ENCODE measurements at regions not wholly inside any gene's neighbourhood (a gene's known extent, or its start where the extent isn't known, plus 50 kb on each side); places are given as distances from the start of the nearest gene placed in this dataset.
"Not testable (repeated sequence)": the region's sequence is repeated elsewhere in the genome, so short reads cannot be mapped to it uniquely, and the experiment has no call there.

DNA sequence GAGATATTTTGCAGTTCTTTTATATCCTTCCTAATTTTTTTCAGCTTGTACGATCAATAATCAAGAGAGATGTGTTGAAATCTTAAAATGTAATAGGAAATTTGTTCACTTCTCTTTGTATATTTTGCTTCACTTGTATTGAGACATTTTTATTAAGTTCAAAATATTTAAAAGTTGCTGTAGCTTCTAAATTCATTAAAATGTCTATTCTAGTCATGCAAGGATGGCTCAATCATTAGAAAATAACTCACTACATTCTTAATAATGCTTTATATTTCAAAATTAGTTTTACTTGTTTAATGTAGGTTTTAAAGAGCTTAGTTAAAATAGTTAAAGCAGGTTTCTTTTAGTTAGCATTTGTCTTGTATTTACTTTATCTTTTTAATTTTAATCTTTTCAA, 308.4 kb downstream of the CYRIA start:
- no peak for DNase-seq

DNA sequence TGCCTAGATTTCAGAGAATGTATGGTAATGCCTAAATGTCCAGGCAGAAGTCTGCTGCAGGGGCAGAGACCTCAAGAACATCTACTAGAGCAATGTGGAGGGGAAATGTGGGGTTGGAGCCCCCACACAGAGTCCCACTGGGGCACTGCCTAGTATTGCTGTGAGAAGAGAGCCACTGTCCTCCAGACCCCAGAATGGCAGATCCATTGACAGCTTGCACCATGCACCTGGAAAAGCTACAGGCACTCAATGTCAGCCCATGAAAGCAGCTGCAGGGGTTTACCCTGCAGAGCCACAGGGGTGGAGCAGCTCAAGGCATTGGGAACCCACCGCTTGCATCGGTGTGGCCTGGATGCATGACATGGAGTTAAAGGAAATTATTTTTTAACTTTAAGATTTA, 314.1 kb downstream of the CYRIA start:
- no peak for DNase-seq

- DNase-seq: no peak
These were observed 314.5 kb downstream of the CYRIA start for GRCh38 chr2:16351137-16351536.

GRCh38 chr2:16350211-16350610, 315.4 kb downstream of the CYRIA start:
- DNase-seq: no peak

DNA sequence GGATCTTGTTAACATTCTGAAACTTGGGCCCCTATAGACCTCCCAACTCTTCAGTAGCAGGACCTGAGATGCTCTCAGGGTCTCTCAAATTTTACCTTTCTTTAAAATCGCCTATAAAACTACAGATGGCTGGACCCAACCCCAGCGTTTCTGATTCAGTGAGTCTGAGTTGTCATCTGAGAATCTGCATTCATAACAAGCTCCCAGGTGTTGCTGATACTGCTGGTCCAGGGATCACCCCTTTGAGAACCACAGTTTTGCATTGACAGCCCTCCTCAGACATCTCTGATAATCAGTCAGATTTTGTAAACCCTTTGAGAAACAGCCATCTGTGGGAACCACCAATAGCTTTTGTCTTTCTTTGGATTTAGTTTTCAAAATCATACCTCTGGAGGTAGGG, 315.8 kb downstream of the CYRIA start:
- DNase-seq: no peak

GRCh38 chr2:16348821-16349515, 316.7 kb downstream of the CYRIA start:
- no peak for DNase-seq

- no peak for DNase-seq
These were observed 319.0 kb downstream of the CYRIA start for GRCh38 chr2:16346671-16347070.

GRCh38 chr2:16345231-16345630, 320.4 kb downstream of the CYRIA start:
- not testable (repeated sequence) for DNase-seq

- no peak for DNase-seq
These were observed 326.4 kb downstream of the CYRIA start for GRCh38 chr2:16339206-16339605.

GRCh38 chr2:16338026-16338425, 327.6 kb downstream of the CYRIA start:
- DNase-seq: no peak

DNA sequence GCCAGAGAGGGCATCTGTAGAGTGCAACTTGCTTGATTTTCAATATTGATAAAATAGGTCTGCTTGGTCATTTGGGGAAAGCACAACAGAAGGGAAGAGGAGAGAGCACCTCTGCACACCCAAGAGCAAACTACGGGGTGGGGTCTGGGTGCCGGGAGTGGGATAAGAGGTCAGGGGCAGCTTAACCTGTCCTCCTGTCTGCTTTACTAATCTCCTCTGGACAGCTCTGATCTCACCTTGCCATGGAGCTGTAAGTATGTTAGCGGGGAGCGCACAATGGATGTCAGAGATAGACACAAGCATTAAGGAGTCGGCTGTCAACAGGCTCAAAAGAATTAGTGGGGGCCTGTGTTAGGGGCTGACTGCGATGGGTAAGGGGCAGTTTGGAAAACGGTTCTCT, 328.7 kb downstream of the CYRIA start:
- no peak for DNase-seq

DNA sequence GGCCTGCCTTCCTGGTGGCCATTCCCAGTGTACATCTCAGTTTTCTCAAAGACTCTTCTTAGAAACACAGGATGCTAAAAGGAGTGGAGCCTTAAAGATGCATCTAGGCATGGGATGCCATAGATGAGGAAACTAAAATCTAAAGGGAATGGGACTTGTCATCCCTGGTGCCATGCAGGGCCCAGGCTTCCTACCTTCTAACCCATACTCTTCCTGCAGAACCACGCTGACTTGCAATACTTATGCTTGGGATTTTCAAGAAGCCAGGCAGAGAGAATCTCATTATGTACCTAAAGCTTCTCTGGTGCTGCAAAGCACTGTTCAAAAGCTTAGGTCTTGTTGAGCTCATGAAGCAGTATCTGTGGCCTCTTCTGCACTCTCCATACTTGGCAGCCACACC, 329.1 kb downstream of the CYRIA start:
- no peak for DNase-seq

DNA sequence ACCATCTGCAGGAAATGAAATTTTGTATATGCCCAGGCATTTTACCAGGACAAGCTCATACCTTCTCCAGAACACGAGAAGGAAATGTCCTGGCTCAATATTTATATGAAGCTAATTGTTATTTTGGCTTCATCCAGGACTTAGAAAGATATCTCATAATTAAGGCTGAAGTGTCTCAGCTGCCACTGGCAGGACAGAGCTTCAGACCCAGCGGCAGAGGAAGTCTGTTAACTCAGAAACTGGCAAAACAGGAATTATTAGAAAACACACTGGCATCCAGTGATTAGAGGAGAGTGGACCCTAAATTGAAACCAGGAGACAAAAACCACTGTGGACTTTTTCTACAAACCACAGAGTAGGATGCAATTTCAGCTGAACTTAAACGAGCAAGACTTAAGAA, 329.7 kb downstream of the CYRIA start:
- no peak for DNase-seq

DNA sequence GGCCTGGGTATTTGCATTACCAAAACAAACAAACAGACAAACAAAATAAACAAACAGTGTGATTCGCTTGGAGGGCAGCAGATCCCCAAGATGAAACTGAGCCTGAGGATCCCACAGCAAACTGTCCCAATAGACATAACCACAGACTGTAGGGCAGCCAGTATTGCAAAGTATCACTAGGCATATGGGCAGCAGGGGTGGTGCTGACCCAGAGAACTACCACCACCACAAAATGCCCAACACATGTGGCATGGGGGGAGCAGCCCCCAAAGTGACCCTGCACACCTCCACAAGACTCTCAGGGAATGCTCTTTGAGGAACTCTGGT, 330.1 kb downstream of the CYRIA start:
- DNase-seq: no peak

DNA sequence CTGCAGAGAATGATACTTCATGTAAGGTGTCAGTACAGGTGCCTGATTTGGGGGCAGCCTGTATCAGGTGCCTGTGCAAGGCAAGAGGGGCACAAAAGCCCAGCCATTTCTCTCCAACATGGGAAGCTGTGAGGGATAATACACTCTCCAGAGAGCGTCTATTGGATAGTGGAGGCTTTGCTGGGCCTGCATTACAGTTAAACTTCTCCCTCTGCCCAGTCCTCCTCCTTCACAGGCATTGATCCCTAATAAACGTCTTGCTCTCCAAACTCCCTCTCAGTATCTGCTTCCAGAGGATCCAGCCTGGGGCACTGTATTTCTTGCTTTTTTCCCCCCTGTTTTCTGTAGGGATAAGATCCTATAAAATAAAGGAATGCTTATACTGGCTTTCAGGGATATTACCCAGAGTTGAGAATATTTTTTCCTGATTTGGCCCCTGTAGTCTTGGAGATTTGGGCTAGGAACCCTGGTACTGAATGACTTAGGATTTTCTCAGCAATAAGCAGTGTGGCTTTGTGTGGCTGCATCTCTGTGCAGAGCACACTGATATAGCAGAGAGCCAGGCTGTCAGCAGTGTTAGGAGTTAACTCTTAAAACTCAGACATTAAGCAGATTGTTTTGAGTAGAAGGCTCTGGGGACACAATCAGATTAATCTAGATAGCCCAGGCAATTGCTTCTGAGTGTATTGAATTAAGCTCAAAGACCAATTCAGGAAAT, 330.6 kb downstream of the CYRIA start:
- DNase-seq: no peak

DNA sequence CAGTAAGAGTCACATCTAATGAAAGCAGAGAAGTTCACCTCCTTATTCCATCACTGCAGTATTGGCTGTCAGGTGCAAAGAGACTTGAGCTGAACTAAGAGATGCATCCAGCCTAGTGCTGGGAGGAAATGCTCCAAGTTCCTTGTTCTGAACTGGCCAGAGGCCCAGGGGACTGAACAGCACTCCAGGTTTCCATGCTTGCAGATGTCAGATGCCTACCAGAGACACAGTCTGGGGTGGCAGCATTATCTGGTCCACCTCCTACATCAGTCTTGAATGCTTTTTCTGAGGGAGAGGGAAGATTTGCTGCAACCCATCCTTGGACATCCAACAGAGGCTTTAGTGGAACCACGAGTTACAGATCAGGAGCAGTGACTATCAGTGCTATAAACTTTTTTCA, 331.3 kb downstream of the CYRIA start:
- no peak for DNase-seq

DNA sequence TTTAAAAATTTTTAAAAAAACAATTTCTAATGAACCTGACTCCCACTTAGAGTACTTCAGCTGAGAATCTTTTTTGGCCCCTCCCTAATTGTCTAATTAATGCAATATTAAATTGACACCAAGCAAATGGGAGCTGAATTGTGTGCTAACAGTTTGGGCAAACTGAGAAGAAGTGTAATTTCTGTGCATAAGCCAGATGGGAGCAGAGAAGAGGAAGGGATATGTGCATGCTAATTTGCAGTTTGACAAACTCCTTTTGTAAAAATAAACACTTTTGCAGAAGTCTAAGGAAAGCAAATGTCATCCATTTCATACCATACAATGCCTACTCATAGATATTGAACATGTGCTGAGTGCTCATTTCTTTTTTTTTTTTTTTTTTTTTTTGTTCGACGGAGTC, 332.0 kb downstream of the CYRIA start:
- DNase-seq: no peak

DNA sequence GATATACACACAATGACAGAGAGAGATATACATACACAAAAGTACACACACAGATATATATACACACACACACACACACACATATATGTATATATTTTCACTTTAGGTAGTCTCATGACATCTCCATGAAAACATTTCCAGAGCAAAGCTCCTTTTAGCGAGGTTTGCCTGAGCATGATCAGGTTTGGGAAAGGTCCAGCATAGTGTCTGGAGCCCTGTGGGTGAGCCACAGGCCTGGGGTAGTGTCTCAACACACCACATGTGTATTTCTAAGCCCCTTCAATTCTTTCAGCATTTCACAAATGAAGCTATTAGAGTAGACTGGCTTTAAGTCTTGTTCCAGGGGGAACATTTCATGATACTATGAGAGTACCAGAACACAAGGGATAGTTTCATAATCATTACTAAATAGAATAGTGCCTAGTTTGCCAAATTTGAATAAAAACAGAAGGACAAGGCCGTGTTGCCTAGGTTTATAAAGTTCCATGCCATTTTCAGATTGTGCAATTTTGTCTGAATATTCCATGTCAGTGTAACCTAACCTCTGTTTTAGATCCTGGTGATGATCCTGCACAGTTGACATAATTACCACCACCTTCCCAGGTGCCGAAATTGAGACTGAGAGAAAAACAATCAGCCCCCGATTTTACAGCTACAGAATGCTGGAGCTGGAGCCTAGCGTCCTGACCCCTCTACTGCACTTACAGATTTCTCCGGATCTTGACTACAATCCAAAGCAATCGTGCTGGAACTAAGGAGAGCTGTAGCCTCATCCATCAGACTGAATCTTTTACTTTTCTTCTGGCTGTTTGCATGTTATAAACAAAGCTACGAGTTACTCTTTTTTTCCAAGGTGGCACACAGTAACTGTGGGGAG, 332.7 kb downstream of the CYRIA start:
- no peak for DNase-seq

GRCh38 chr2:16331772-16332171, 333.9 kb downstream of the CYRIA start:
- DNase-seq: no peak

DNA sequence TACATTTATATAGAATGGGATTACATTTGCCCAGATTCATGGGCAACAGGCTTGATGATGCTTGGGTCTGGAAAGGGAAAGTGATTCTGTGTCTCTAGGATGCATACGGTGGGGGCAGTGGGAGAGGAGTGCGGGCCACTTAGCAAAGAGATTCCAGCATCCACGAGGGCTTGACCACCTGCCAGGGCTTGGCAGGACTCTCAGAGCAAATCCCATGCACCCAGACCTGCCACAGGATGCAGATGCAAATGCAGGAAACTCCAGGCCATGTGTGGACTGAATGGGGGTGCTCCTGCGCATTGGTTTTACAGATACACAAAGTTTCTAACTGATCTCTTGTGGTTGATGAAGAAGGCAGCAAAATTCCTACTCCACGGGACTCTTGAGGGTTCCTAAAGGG, 334.7 kb downstream of the CYRIA start:
- DNase-seq: no peak

DNA sequence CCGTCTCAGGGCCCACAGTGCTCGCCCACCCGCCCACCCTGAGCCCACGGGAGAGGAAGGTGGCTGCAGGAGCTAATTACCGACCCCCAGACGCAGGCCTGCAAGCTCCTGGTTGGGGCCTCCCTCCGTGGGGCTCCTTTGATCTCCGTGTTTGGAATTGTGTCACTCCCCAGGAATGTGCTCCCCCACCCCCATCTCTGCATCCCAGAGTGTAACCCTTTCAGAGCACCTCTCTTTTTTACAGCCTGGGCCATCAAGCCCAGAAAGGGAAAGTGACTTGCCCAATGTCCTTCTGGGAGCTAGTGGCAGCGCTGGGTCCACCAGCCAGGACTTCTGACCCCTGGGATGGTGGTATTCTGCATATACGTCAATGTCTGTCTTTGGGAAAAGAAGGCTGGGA, 335.1 kb downstream of the CYRIA start:
- DNase-seq: no peak

GRCh38 chr2:16330012-16330411, 335.6 kb downstream of the CYRIA start:
- DNase-seq: no peak

- no peak for DNase-seq
These were observed 336.2 kb downstream of the CYRIA start for GRCh38 chr2:16329421-16329820.
